Tibial nerve (tissue), 3 donors: ENCODE measurements at regions not wholly inside any gene's neighbourhood (a gene's known extent, or its start where the extent isn't known, plus 50 kb on each side); places are given as distances from the start of the nearest gene placed in this dataset.

ENCODE experiments used
- CTCF ChIP-seq, 5 experiments: fragments of 200-600 bp in 3 of 5; fragments of 450-650 bp in 2 of 5; sonication (generic) in 3 of 5; IDR thresholded peaks; one replicate each; pipeline ENCODE4 v1.5.1; 2016 to 2019; ENCODE audit warnings: antibody characterized with exemption in 5 of 5, mild to moderate bottlenecking in 3 of 5, moderate library complexity in 2 of 5
- POLR2A ChIP-seq, 2 donors: fragments of 450-650 bp; IDR thresholded peaks; one replicate each; pipeline ENCODE4 v1.6.1; 2017; ENCODE audit warnings: antibody characterized with exemption in 2 of 2, mild to moderate bottlenecking in 2 of 2, moderate library complexity in 2 of 2

GRCh38 chrX:20857746-20858145, 516.5 kb upstream of the CNKSR2 start:
- TF ChIP-seq POLR2A (IDR thresholded peaks at IDR 0.05) (no peak), CTCF (IDR thresholded peaks at IDR 0.05) (no peak)
